HCT116 (cell line): ENCODE measurements at regions not wholly inside any gene's neighbourhood (a gene's known extent, or its start where the extent isn't known, plus 50 kb on each side); places are given as distances from the start of the nearest gene placed in this dataset.

ENCODE experiments used
- ATAC-seq: fragments of 200-7000 bp; cut with Tn5 transposase; 2 replicates; pipeline ENCODE4 v1.9.1; 2020; ENCODE audit warnings: mild to moderate bottlenecking, moderate library complexity
- BruUV-seq: library from RNA; stranded (reverse); fragments of 400-500 nt; replicated peaks from 2 replicates; lab custom pipeline; 2021; lab: Mats Ljungman, UMichigan
- CTCF ChIA-PET: fragments of 300-600 bp; sonication (Branson Sonifier 250); formaldehyde crosslinking; loops from one replicate; lab custom pipeline; 2021; ENCODE audit warnings: antibody characterized with exemption; lab: Charles Lee
- POLR2A ChIA-PET: fragments of 300-600, 350-600 bp; sonication (Branson Sonifier 250); formaldehyde crosslinking; loops from one replicate; lab custom pipeline; 2021; ENCODE audit warnings: antibody characterized with exemption; lab: Charles Lee
- RAD21 ChIA-PET, 2 experiments: fragments of 300-600 bp; sonication (Branson Sonifier 250); formaldehyde crosslinking; loops; one replicate each; lab custom pipeline; 2023; ENCODE audit warnings: low total read pairs in 2 of 2; ENCODE audit not compliant: uncharacterized antibody in 2 of 2, unreplicated experiment in 2 of 2, low non-redundant PET in 1 of 2; lab: Charles Lee
- DNase-seq: peaks from one replicate; pipeline ENCODE4 v3.0.0-alpha.2; 2010; ENCODE audit warnings: low read depth, low spot score
- H2AFZ ChIP-seq: fragments of 200-600 bp; shearing (Covaris generic), sonication (generic); 2 replicates; pipeline ENCODE4 v1.6.1; 2017; ENCODE audit warnings: low read depth, mixed run types, mixed read lengths, antibody characterized with exemption, low read length; ENCODE audit not compliant: poor library complexity, severe bottlenecking
- H3K27ac ChIP-seq: 2 replicates; pipeline ENCODE4 v1.5.1; 2012; ENCODE audit warnings: low read depth, low read length
- H3K27me3 ChIP-seq: fragments of 200-600 bp; sonication (generic); 2 replicates; pipeline ENCODE4 v1.6.1; 2016; ENCODE audit warnings: mixed run types, low read length, mixed read lengths; ENCODE audit not compliant: insufficient read depth
- H3K36me3 ChIP-seq, 2 experiments: fragments of 200-500 bp in 1 of 2; fragments of 200-600 bp in 1 of 2; sonication (Bioruptor generic) in 1 of 2; sonication (generic) in 1 of 2; 2 replicates each; pipeline versions ENCODE4 v1.5.1 to v1.6.1; 2014 to 2016; ENCODE audit warnings: low read length in 2 of 2, inconsistent platforms in 1 of 2, mixed read lengths in 1 of 2, mixed run types in 1 of 2; ENCODE audit not compliant: insufficient read depth in 2 of 2, control insufficient read depth in 1 of 2
- H3K4me1 ChIP-seq, 2 experiments: fragments of 200-600 bp in 1 of 2; sonication (generic) in 1 of 2; 2 replicates each; pipeline versions ENCODE4 v1.5.1 to v1.6.1; 2012 to 2017; ENCODE audit warnings: low read length in 2 of 2, inconsistent platforms in 1 of 2, mild to moderate bottlenecking in 1 of 2, mixed read lengths in 1 of 2, mixed run types in 1 of 2, moderate library complexity in 1 of 2; ENCODE audit not compliant: insufficient read depth in 2 of 2, control insufficient read depth in 1 of 2
- H3K4me2 ChIP-seq: fragments of 200-600 bp; sonication (generic); 2 replicates; pipeline ENCODE4 v1.6.1; 2017; ENCODE audit warnings: mixed run types, low read length, mixed read lengths
- H3K4me3 ChIP-seq, 2 experiments: fragments of 200-600 bp in 1 of 2; sonication (generic) in 1 of 2; replicated peaks in 1 of 2; 2 replicates each; pipeline ENCODE4 v1.5.1; 2011 to 2016; ENCODE audit warnings: low read length in 2 of 2, control low read depth in 1 of 2, low read depth in 1 of 2, mild to moderate bottlenecking in 1 of 2, mixed read lengths in 1 of 2, mixed run types in 1 of 2
- H3K79me2 ChIP-seq: fragments of 200-600 bp; sonication (generic); 2 replicates; pipeline ENCODE4 v1.6.1; 2017; ENCODE audit warnings: mild to moderate bottlenecking, mixed run types, low read length, moderate library complexity, mixed read lengths; ENCODE audit not compliant: insufficient read depth
- H3K9ac ChIP-seq: fragments of 200-600 bp; sonication (generic); 2 replicates; pipeline ENCODE4 v1.6.1; 2016; ENCODE audit warnings: low read length, mixed read lengths
- H3K9me2 ChIP-seq: fragments of 200-600 bp; sonication (generic), shearing (Covaris generic); 2 replicates; pipeline ENCODE4 v1.6.1; 2017; ENCODE audit warnings: mixed run types, mild to moderate bottlenecking, moderate library complexity; ENCODE audit not compliant: insufficient read depth
- H3K9me3 ChIP-seq, 2 experiments: fragments of 200-500 bp in 1 of 2; fragments of 200-600 bp in 1 of 2; sonication (Bioruptor generic) in 1 of 2; sonication (generic) in 1 of 2; 2 replicates each; pipeline ENCODE4 v1.6.1; 2014 to 2017; ENCODE audit warnings: low read length in 2 of 2, mixed read lengths in 2 of 2, inconsistent platforms in 1 of 2, low read depth in 1 of 2, mild to moderate bottlenecking in 1 of 2, mixed run types in 1 of 2, moderate library complexity in 1 of 2; ENCODE audit not compliant: control insufficient read depth in 1 of 2, insufficient read depth in 1 of 2
- H4K20me1 ChIP-seq: fragments of 200-600 bp; sonication (generic), shearing (Covaris generic); 2 replicates; pipeline ENCODE4 v1.6.1; 2017; ENCODE audit warnings: mixed run types, mild to moderate bottlenecking, moderate library complexity; ENCODE audit not compliant: insufficient read depth
- CBX3 ChIP-seq: IDR thresholded peaks from 2 replicates; pipeline ENCODE4 v1.6.1; 2012; ENCODE audit warnings: low read depth
- CEBPB ChIP-seq: IDR thresholded peaks from 2 replicates; pipeline ENCODE4 v1.6.1; 2012; ENCODE audit warnings: low read depth
- CTCF ChIP-seq, 3 experiments: fragments of 200-600 bp in 1 of 3; sonication (generic) in 1 of 3; IDR thresholded peaks in 2 of 3; conservative IDR thresholded peaks in 1 of 3; 2 replicates each; pipeline ENCODE4 v1.5.1; 2012 to 2017; ENCODE audit warnings: low read depth in 2 of 3, low read length in 2 of 3, antibody characterized with exemption in 1 of 3, borderline replicate concordance in 1 of 3, control low read depth in 1 of 3, mild to moderate bottlenecking in 1 of 3, mixed read lengths in 1 of 3, mixed run types in 1 of 3, moderate library complexity in 1 of 3; ENCODE audit not compliant: insufficient read depth in 1 of 3
- EGR1 ChIP-seq: IDR thresholded peaks from 2 replicates; pipeline ENCODE4 v1.6.1; 2012; ENCODE audit warnings: low read depth
- ELF1 ChIP-seq: IDR thresholded peaks from 2 replicates; pipeline ENCODE4 v1.6.1; 2012; ENCODE audit warnings: low read depth, borderline replicate concordance
- EZH2 ChIP-seq: fragments of 200-600 bp; sonication (generic); IDR thresholded peaks from 2 replicates; pipeline ENCODE4 v1.6.1; 2017; ENCODE audit warnings: antibody characterized with exemption, mixed run types
- EZH2phosphoT487 ChIP-seq: fragments of 200-600 bp; IDR thresholded peaks from 2 replicates; pipeline ENCODE4 v1.6.1; 2018; ENCODE audit warnings: antibody characterized with exemption, borderline replicate concordance
- FOSL1 ChIP-seq: IDR thresholded peaks from 2 replicates; pipeline ENCODE4 v1.6.1; 2012; ENCODE audit warnings: low read depth
- JUND ChIP-seq: IDR thresholded peaks from 2 replicates; pipeline ENCODE4 v1.6.1; 2012
- RAD21 ChIP-seq: IDR thresholded peaks from 2 replicates; pipeline ENCODE4 v1.6.1; 2012; ENCODE audit warnings: low read depth, mild to moderate bottlenecking
- SIN3A ChIP-seq: IDR thresholded peaks from 2 replicates; pipeline ENCODE4 v1.6.1; 2012; ENCODE audit warnings: low read depth
- SP1 ChIP-seq: IDR thresholded peaks from 2 replicates; pipeline ENCODE4 v1.6.1; 2012; ENCODE audit warnings: low read depth
- TCF7L2 ChIP-seq: IDR thresholded peaks from 2 replicates; pipeline ENCODE4 v1.7.0; 2011; ENCODE audit warnings: borderline replicate concordance, inconsistent platforms; ENCODE audit not compliant: insufficient read depth, insufficient read length; ENCODE audit errors: extremely low read depth
- YY1 ChIP-seq: IDR thresholded peaks from 2 replicates; pipeline ENCODE4 v1.6.1; 2011; ENCODE audit warnings: low read length, low read depth, moderate library complexity, mild to moderate bottlenecking; ENCODE audit not compliant: insufficient replicate concordance; ENCODE audit errors: extremely low read depth
- ZBTB33 ChIP-seq: IDR thresholded peaks from 2 replicates; pipeline ENCODE4 v1.6.1; 2011; ENCODE audit warnings: mild to moderate bottlenecking, low read length, moderate library complexity; ENCODE audit not compliant: insufficient replicate concordance; ENCODE audit errors: extremely low read depth
- ZFX ChIP-seq: fragments of 450-650 bp; IDR thresholded peaks from 2 replicates; pipeline ENCODE4 v1.6.1; 2017
- ZNF274 ChIP-seq: fragments of 200-500 bp; sonication (Bioruptor generic); IDR thresholded peaks from 2 replicates; pipeline ENCODE4 v1.6.1; 2014; ENCODE audit warnings: mild to moderate bottlenecking, low read depth, low read length, inconsistent platforms
- intact Hi-C: fragments of 100-400 bp; cut with micrococcal nuclease; formaldehyde crosslinking; loops from 2 replicates; pipeline ENCODE4 v1.10.0; 2022
- TF ChIP-seq, protein P1 (sequence below): IDR thresholded peaks from 2 replicates; pipeline ENCODE4 v1.6.1; 2012
- TF ChIP-seq, protein P2 (sequence below): IDR thresholded peaks from 2 replicates; pipeline ENCODE4 v1.6.1; 2012; ENCODE audit warnings: low read depth

DNA sequence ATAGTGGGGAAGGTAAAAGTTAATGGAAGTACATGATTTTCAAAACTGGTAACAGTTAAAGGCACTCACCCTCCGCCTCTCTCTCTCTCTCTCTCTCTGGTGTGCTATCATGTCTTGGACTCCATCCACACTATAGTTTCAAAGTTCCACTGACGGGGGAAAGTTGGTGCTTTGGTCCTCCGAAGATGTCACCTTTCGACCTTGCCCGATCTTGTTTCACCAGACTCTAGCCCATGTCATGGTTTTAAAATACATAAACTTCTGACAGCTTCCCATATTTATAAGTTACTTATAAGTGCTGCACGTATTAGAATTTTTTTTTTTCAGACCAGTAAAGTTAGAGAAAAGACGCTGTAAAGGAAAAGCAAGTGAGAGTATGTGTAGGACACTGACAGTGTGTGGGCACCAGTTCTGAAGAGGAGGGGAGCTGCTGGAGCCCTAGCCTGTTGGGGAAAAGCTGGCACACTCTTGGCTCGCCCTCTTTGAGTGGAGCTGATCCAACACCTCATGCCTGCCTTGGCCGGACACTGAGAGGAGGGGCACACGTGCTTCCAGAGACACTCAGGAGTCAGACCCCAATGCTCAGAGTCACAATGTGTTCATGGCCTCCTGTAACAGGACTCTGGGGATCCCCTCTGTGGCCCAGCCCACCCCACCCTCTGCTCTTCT lies 200.5 kb upstream of the TPM1 start:
- H2AFZ ChIP-seq: no peak overlapping the region
- no peaks in the 10 kb centered on the region for H3K9me3 ChIP-seq
- no peak overlapping the region for H3K4me3 ChIP-seq
- H4K20me1 ChIP-seq: no peaks in the 10 kb centered on the region
- no peak overlapping the region for H3K9ac ChIP-seq
- H3K9me2 ChIP-seq: no peaks in the 10 kb centered on the region
- H3K4me1 ChIP-seq: peaks cover 0 to 7% of the 10 kb centered on the region in 2 experiments; a peak in 1 of 4 replicates
- intact Hi-C loops: no loop called here
- no TSS peak for BruUV-seq
- CTCF ChIA-PET: no interaction called here
- TF ChIP-seq, protein P1, sequence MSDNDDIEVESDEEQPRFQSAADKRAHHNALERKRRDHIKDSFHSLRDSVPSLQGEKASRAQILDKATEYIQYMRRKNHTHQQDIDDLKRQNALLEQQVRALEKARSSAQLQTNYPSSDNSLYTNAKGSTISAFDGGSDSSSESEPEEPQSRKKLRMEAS: no peak
- TF ChIP-seq EZH2phosphoT487: no peak
- TF ChIP-seq, protein P2, sequence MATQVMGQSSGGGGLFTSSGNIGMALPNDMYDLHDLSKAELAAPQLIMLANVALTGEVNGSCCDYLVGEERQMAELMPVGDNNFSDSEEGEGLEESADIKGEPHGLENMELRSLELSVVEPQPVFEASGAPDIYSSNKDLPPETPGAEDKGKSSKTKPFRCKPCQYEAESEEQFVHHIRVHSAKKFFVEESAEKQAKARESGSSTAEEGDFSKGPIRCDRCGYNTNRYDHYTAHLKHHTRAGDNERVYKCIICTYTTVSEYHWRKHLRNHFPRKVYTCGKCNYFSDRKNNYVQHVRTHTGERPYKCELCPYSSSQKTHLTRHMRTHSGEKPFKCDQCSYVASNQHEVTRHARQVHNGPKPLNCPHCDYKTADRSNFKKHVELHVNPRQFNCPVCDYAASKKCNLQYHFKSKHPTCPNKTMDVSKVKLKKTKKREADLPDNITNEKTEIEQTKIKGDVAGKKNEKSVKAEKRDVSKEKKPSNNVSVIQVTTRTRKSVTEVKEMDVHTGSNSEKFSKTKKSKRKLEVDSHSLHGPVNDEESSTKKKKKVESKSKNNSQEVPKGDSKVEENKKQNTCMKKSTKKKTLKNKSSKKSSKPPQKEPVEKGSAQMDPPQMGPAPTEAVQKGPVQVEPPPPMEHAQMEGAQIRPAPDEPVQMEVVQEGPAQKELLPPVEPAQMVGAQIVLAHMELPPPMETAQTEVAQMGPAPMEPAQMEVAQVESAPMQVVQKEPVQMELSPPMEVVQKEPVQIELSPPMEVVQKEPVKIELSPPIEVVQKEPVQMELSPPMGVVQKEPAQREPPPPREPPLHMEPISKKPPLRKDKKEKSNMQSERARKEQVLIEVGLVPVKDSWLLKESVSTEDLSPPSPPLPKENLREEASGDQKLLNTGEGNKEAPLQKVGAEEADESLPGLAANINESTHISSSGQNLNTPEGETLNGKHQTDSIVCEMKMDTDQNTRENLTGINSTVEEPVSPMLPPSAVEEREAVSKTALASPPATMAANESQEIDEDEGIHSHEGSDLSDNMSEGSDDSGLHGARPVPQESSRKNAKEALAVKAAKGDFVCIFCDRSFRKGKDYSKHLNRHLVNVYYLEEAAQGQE: no peak
- TF ChIP-seq ZBTB33: no peak
- no peak for TF ChIP-seq YY1
- TF ChIP-seq FOSL1: no peak
- TF ChIP-seq ZNF274: no peak
- TF ChIP-seq CTCF (IDR thresholded peaks at IDR 0.05 in 2 of 3, conservative IDR thresholded peaks at IDR 0.05 in 1 of 3; ENCODE audit: borderline replicate concordance in 1 of 3, insufficient read depth in 1 of 3, low read depth in 2 of 3, low read length in 2 of 3): no peak
- no peak for TF ChIP-seq CBX3
- no peak for TF ChIP-seq EZH2
- no peak for TF ChIP-seq SIN3A
- no peak for TF ChIP-seq SP1
- TF ChIP-seq RAD21: no peak
- no peak for TF ChIP-seq JUND
- TF ChIP-seq EGR1: no peak
- no peak for TF ChIP-seq CEBPB
- no peak for TF ChIP-seq TCF7L2
- no peak for TF ChIP-seq ZFX
- TF ChIP-seq ELF1: no peak
- TF ChIP-seq, all 23 proteins: peak for 0
- no peak overlapping the region for H3K27ac ChIP-seq
- no peaks in the 10 kb centered on the region for H3K36me3 ChIP-seq
- no peak overlapping the region for H3K4me2 ChIP-seq
- ChIA-PET RAD21 (no interaction called here), POLR2A (no interaction called here)
- no peak for ATAC-seq
- DNase-seq: no peak
- no peaks in the 10 kb centered on the region for H3K27me3 ChIP-seq
- H3K79me2 ChIP-seq: no peaks in the 10 kb centered on the region
